ENCODE measurements at regions not wholly inside any gene's neighbourhood (a gene's known extent, or its start where the extent isn't known, plus 50 kb on each side); places are given as distances from the start of the nearest gene placed in this dataset.

DNA sequence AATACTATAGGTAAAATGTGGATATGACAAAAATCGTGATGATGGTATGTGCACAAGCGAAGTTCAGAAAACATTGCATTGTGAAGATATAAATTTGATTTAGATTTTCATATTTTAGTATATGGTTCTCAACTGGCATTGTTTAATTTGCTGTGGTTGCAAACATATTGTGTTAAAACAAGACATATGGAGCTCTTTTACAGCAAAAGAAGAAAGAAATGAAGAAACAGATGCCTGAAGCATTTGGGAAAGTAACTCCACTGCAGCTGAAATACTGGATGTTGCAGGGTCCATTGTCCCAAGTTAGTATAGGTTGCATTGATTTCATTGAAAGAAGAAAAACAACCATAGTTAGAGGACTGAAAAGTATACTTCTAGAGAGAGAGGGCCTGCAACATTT is 185.8 kb upstream of the SSTR1 start:
- 87 to 93% methylated on average over 2 of the region's 2 CpGs for whole genome bisulfite sequencing, 2 donors
- no peaks in the 10 kb centered on the region for H3K36me3 ChIP-seq

GRCh38 chr14:38022775-38023174 is 184.9 kb upstream of the SSTR1 start:
- Histone ChIP-seq H3K36me3 (no peaks in the 10 kb centered on the region), H3K9me3 (peaks cover 0 to 12% (median 3%) of the 10 kb centered on the region in 4 donors), H3K4me3 (no peak overlapping the region), H3K4me1 (no peaks in the 10 kb centered on the region), H3K27me3 (no peaks in the 10 kb centered on the region), H3K27ac (no peak overlapping the region)
- ATAC-seq (ENCODE audit: low FRiP score in 2 of 2) (no peak), DNase-seq (no peak)
- 52 to 75% methylated on average over 3 of the region's 3 CpGs for WGBS, 2 donors
- TF ChIP-seq EP300 (IDR thresholded peaks at IDR 0.05) (no peak), POLR2A (IDR thresholded peaks at IDR 0.05) (no peak), POLR2AphosphoS5 (IDR thresholded peaks at IDR 0.05) (no peak)
- TF ChIP-seq, protein P1, sequence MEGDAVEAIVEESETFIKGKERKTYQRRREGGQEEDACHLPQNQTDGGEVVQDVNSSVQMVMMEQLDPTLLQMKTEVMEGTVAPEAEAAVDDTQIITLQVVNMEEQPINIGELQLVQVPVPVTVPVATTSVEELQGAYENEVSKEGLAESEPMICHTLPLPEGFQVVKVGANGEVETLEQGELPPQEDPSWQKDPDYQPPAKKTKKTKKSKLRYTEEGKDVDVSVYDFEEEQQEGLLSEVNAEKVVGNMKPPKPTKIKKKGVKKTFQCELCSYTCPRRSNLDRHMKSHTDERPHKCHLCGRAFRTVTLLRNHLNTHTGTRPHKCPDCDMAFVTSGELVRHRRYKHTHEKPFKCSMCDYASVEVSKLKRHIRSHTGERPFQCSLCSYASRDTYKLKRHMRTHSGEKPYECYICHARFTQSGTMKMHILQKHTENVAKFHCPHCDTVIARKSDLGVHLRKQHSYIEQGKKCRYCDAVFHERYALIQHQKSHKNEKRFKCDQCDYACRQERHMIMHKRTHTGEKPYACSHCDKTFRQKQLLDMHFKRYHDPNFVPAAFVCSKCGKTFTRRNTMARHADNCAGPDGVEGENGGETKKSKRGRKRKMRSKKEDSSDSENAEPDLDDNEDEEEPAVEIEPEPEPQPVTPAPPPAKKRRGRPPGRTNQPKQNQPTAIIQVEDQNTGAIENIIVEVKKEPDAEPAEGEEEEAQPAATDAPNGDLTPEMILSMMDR (IDR thresholded peaks at IDR 0.05) = no peak

More for the DNA sequence above, 185.8 kb upstream of the SSTR1 start:
- peaks cover 0 to 12% (median 3%) of the 10 kb centered on the region in 4 donors for H3K9me3 ChIP-seq
- ATAC-seq (ENCODE audit: low FRiP score in 2 of 2) = no peak
- no peak for DNase-seq
- H3K4me1 ChIP-seq = no peaks in the 10 kb centered on the region
- H3K27me3 ChIP-seq = no peaks in the 10 kb centered on the region
- H3K4me3 ChIP-seq = no peak overlapping the region
- no peak overlapping the region for H3K27ac ChIP-seq
- TF ChIP-seq, protein P1 (IDR thresholded peaks at IDR 0.05) = no peak
- no peak for TF ChIP-seq POLR2AphosphoS5 (IDR thresholded peaks at IDR 0.05)
- no peak for TF ChIP-seq EP300 (IDR thresholded peaks at IDR 0.05)
- no peak for TF ChIP-seq POLR2A (IDR thresholded peaks at IDR 0.05)

DNA sequence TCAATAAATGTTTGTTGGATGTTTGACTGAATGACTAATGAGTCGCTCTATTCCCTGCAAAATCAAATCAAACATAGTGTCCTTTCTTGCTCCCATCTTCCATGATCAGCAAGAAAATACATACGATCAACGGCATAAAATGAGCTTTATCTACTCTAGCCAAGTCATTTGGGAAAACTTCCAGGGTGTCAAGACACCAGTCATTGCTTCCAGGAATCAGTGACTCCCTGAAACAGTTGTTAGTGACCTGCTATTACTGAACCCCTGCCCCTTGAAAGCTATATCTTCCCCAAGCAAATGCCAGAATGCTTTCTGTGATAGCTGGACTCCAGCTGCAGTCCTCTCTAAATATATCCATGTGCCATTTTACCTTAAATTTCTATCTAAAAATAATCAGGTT is 169.5 kb upstream of the SSTR1 start:
- TF ChIP-seq, protein P1 (IDR thresholded peaks at IDR 0.05) = no peak
- TF ChIP-seq POLR2AphosphoS5 (IDR thresholded peaks at IDR 0.05) (no peak), EP300 (IDR thresholded peaks at IDR 0.05) (no peak), POLR2A (IDR thresholded peaks at IDR 0.05) (no peak)
- H3K9me3 ChIP-seq = no peaks in the 10 kb centered on the region
- 88 to 93% methylated on average over 3 of the region's 3 CpGs for WGBS, 2 donors
- no peak overlapping the region for H3K4me3 ChIP-seq
- H3K4me1 ChIP-seq = no peaks in the 10 kb centered on the region
- H3K27ac ChIP-seq = no peak overlapping the region
- DNase-seq = no peak
- no peak for ATAC-seq (ENCODE audit: low FRiP score in 2 of 2)
- no peaks in the 10 kb centered on the region for H3K27me3 ChIP-seq
- H3K36me3 ChIP-seq = no peaks in the 10 kb centered on the region

DNA sequence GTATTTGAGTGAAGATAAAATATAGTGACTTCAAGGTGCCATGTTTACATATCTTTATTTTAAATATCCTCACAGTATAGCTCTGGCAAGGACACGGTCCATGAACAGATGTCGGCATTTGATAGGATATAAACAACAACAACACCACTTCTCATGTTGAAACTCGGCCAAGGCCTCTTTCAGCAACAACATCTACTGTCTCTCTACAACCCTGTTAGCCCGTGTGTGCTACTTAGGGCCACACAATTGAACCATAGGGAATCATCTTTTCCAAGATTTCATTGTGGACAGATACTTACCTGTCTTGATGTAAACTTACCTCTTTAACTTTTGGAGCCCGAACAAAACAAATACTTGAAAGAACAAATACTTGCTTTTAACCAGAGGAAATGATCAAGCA is 168.7 kb upstream of the SSTR1 start:
- no peak for DNase-seq
- Histone ChIP-seq H3K36me3 (no peaks in the 10 kb centered on the region), H3K27ac (no peak overlapping the region), H3K9me3 (no peaks in the 10 kb centered on the region), H3K27me3 (no peaks in the 10 kb centered on the region), H3K4me3 (no peak overlapping the region), H3K4me1 (no peaks in the 10 kb centered on the region)
- TF ChIP-seq, protein P1 (IDR thresholded peaks at IDR 0.05) = no peak
- no peak for TF ChIP-seq POLR2AphosphoS5 (IDR thresholded peaks at IDR 0.05)
- no peak for TF ChIP-seq POLR2A (IDR thresholded peaks at IDR 0.05)
- no peak for TF ChIP-seq EP300 (IDR thresholded peaks at IDR 0.05)
- no peak for ATAC-seq (ENCODE audit: low FRiP score in 2 of 2)
- 50 to 54% methylated on average over 5 of the region's 5 CpGs for WGBS, 2 donors

- TF ChIP-seq, protein P1 (IDR thresholded peaks at IDR 0.05) = no peak
- TF ChIP-seq POLR2A (IDR thresholded peaks at IDR 0.05) = no peak
- TF ChIP-seq POLR2AphosphoS5 (IDR thresholded peaks at IDR 0.05) = no peak
- no peak for TF ChIP-seq EP300 (IDR thresholded peaks at IDR 0.05)
- no peak overlapping the region for H3K27ac ChIP-seq
- H3K9me3 ChIP-seq = no peaks in the 10 kb centered on the region
- no peak for ATAC-seq (ENCODE audit: low FRiP score in 2 of 2)
- no peak overlapping the region for H3K4me3 ChIP-seq
- H3K27me3 ChIP-seq = no peaks in the 10 kb centered on the region
- H3K4me1 ChIP-seq = no peaks in the 10 kb centered on the region
- DNase-seq = no peak
- 48 to 61% methylated on average over 2 of the region's 2 CpGs for WGBS, 2 donors
- no peaks in the 10 kb centered on the region for H3K36me3 ChIP-seq
Observed at GRCh38 chr14:38039496-38039895, 168.2 kb upstream of the SSTR1 start.

Measured in upper lobe of left lung (tissue), 6 donors.